ENCODE measurements at regions not wholly inside any gene's neighbourhood (a gene's known extent, or its start where the extent isn't known, plus 50 kb on each side); places are given as distances from the start of the nearest gene placed in this dataset.
"Not testable (repeated sequence)": the region's sequence is repeated elsewhere in the genome, so short reads cannot be mapped to it uniquely, and the experiment has no call there.

- Histone ChIP-seq H3K23ac (ENCODE audit: low read length) (no peak overlapping the region), H3K79me1 (ENCODE audit: low read length) (no peaks in the 10 kb centered on the region), H4K91ac (ENCODE audit: low read depth, low read length) (no peak overlapping the region), H3K4me2 (ENCODE audit: low read length) (no peak overlapping the region), H3K18ac (ENCODE audit: low read length) (no peak overlapping the region), H4K8ac (ENCODE audit: low read depth, low read length) (no peak overlapping the region), H2BK5ac (ENCODE audit: low read depth, low read length, poor library complexity) (no peak overlapping the region), H3K4me3 (ENCODE audit: low read depth, low read length) (no peak overlapping the region), H2AK5ac (ENCODE audit: low read length) (no peak overlapping the region), H4K12ac (ENCODE audit: low read depth, low read length) (no peak overlapping the region), H3K79me2 (ENCODE audit: control insufficient read depth, insufficient read depth, low read length, poor library complexity) (no peaks in the 10 kb centered on the region), H2AFZ (ENCODE audit: insufficient read depth, low read length, poor library complexity) (no peak overlapping the region), H3K9me3 (ENCODE audit: insufficient read depth, low read depth, low read length) (no peaks in the 10 kb centered on the region), H3K36me3 (ENCODE audit: control insufficient read depth in 1 of 2, insufficient read depth in 2 of 2, low read length in 2 of 2) (no peaks in the 10 kb centered on the region), H2BK12ac (ENCODE audit: low read length) (no peak overlapping the region), H3K4ac (ENCODE audit: low read depth, low read length) (no peak overlapping the region), H3K9ac (ENCODE audit: low read length) (no peak overlapping the region), H3K27ac (ENCODE audit: low read depth, low read length) (no peak overlapping the region), H3K27me3 (ENCODE audit: insufficient read depth, low read length) (no peaks in the 10 kb centered on the region), H3K4me1 (ENCODE audit: control insufficient read depth in 1 of 2, insufficient read depth in 2 of 2, low read length in 2 of 2) (no peaks in the 10 kb centered on the region), H3K14ac (ENCODE audit: low read length) (no peak overlapping the region), H2BK120ac (ENCODE audit: insufficient read depth, low read length, poor library complexity) (no peak overlapping the region)
- WGBS (ENCODE audit: extremely low coverage, insufficient coverage, insufficient read length) = no CpG with 5 or more reads among the region's 5 CpGs
- DNase-seq = no peak
These were observed 795.4 kb downstream of the IGSF11 start for GRCh38 chr3:118239253-118239652.

GRCh38 chr3:118244761-118245160 lies 789.9 kb downstream of the IGSF11 start:
- Histone ChIP-seq H3K4me2 (ENCODE audit: low read length) (no peak overlapping the region), H2BK12ac (ENCODE audit: low read length) (no peak overlapping the region), H2BK120ac (ENCODE audit: insufficient read depth, low read length, poor library complexity) (no peak overlapping the region), H4K12ac (ENCODE audit: low read depth, low read length) (no peak overlapping the region), H2AK5ac (ENCODE audit: low read length) (no peak overlapping the region), H3K18ac (ENCODE audit: low read length) (no peak overlapping the region), H3K9ac (ENCODE audit: low read length) (no peak overlapping the region), H3K23ac (ENCODE audit: low read length) (no peak overlapping the region), H2BK5ac (ENCODE audit: low read depth, low read length, poor library complexity) (no peak overlapping the region), H3K14ac (ENCODE audit: low read length) (no peak overlapping the region), H3K27me3 (ENCODE audit: insufficient read depth, low read length) (no peaks in the 10 kb centered on the region), H4K8ac (ENCODE audit: low read depth, low read length) (no peak overlapping the region), H2AFZ (ENCODE audit: insufficient read depth, low read length, poor library complexity) (no peak overlapping the region), H3K4me3 (ENCODE audit: low read depth, low read length) (no peak overlapping the region), H3K4ac (ENCODE audit: low read depth, low read length) (no peak overlapping the region), H3K79me1 (ENCODE audit: low read length) (no peaks in the 10 kb centered on the region), H3K9me3 (ENCODE audit: insufficient read depth, low read depth, low read length) (no peaks in the 10 kb centered on the region), H3K36me3 (ENCODE audit: control insufficient read depth in 1 of 2, insufficient read depth in 2 of 2, low read length in 2 of 2) (no peaks in the 10 kb centered on the region), H3K4me1 (ENCODE audit: control insufficient read depth in 1 of 2, insufficient read depth in 2 of 2, low read length in 2 of 2) (no peaks in the 10 kb centered on the region), H4K91ac (ENCODE audit: low read depth, low read length) (no peak overlapping the region), H3K79me2 (ENCODE audit: control insufficient read depth, insufficient read depth, low read length, poor library complexity) (no peaks in the 10 kb centered on the region), H3K27ac (ENCODE audit: low read depth, low read length) (no peak overlapping the region)
- no peak for DNase-seq
- WGBS (ENCODE audit: extremely low coverage, insufficient coverage, insufficient read length) = no CpG with 5 or more reads among the region's 3 CpGs

- no peak overlapping the region for H2BK120ac ChIP-seq (ENCODE audit: insufficient read depth, low read length, poor library complexity)
- H3K4me1 ChIP-seq (ENCODE audit: control insufficient read depth in 1 of 2, insufficient read depth in 2 of 2, low read length in 2 of 2) = no peaks in the 10 kb centered on the region
- H3K79me2 ChIP-seq (ENCODE audit: control insufficient read depth, insufficient read depth, low read length, poor library complexity) = no peaks in the 10 kb centered on the region
- no peaks in the 10 kb centered on the region for H3K36me3 ChIP-seq (ENCODE audit: control insufficient read depth in 1 of 2, insufficient read depth in 2 of 2, low read length in 2 of 2)
- no peak overlapping the region for H3K23ac ChIP-seq (ENCODE audit: low read length)
- no peak overlapping the region for H3K9ac ChIP-seq (ENCODE audit: low read length)
- no peaks in the 10 kb centered on the region for H3K9me3 ChIP-seq (ENCODE audit: insufficient read depth, low read depth, low read length)
- no peak overlapping the region for H4K91ac ChIP-seq (ENCODE audit: low read depth, low read length)
- H3K4me2 ChIP-seq (ENCODE audit: low read length) = no peak overlapping the region
- H3K27ac ChIP-seq (ENCODE audit: low read depth, low read length) = no peak overlapping the region
- H3K79me1 ChIP-seq (ENCODE audit: low read length) = no peaks in the 10 kb centered on the region
- H4K8ac ChIP-seq (ENCODE audit: low read depth, low read length) = no peak overlapping the region
- H3K4ac ChIP-seq (ENCODE audit: low read depth, low read length) = no peak overlapping the region
- no peak overlapping the region for H3K14ac ChIP-seq (ENCODE audit: low read length)
- no peak overlapping the region for H4K12ac ChIP-seq (ENCODE audit: low read depth, low read length)
- no peak overlapping the region for H3K4me3 ChIP-seq (ENCODE audit: low read depth, low read length)
- no peaks in the 10 kb centered on the region for H3K27me3 ChIP-seq (ENCODE audit: insufficient read depth, low read length)
- no CpG with 5 or more reads among the region's 5 CpGs for WGBS (ENCODE audit: extremely low coverage, insufficient coverage, insufficient read length)
- no peak overlapping the region for H2AK5ac ChIP-seq (ENCODE audit: low read length)
- H2BK5ac ChIP-seq (ENCODE audit: low read depth, low read length, poor library complexity) = no peak overlapping the region
- H3K18ac ChIP-seq (ENCODE audit: low read length) = no peak overlapping the region
- no peak overlapping the region for H2BK12ac ChIP-seq (ENCODE audit: low read length)
- no peak for DNase-seq
- H2AFZ ChIP-seq (ENCODE audit: insufficient read depth, low read length, poor library complexity) = no peak overlapping the region
These were observed 789.3 kb downstream of the IGSF11 start for GRCh38 chr3:118245312-118245711.

GRCh38 chr3:118258850-118259249 lies 775.8 kb downstream of the IGSF11 start:
- not testable (repeated sequence) for H2BK12ac ChIP-seq (ENCODE audit: low read length); H3K14ac ChIP-seq (ENCODE audit: low read length); H3K4me1 ChIP-seq (ENCODE audit: control insufficient read depth in 1 of 2, insufficient read depth in 2 of 2, low read length in 2 of 2); H3K79me1 ChIP-seq (ENCODE audit: low read length); H3K36me3 ChIP-seq (ENCODE audit: control insufficient read depth in 1 of 2, insufficient read depth in 2 of 2, low read length in 2 of 2); H3K18ac ChIP-seq (ENCODE audit: low read length); H4K12ac ChIP-seq (ENCODE audit: low read depth, low read length); H2AK5ac ChIP-seq (ENCODE audit: low read length); H4K91ac ChIP-seq (ENCODE audit: low read depth, low read length); H3K9me3 ChIP-seq (ENCODE audit: insufficient read depth, low read depth, low read length); H2AFZ ChIP-seq (ENCODE audit: insufficient read depth, low read length, poor library complexity); H3K23ac ChIP-seq (ENCODE audit: low read length); H3K4me3 ChIP-seq (ENCODE audit: low read depth, low read length); H3K79me2 ChIP-seq (ENCODE audit: control insufficient read depth, insufficient read depth, low read length, poor library complexity); DNase-seq; H2BK5ac ChIP-seq (ENCODE audit: low read depth, low read length, poor library complexity); H3K27me3 ChIP-seq (ENCODE audit: insufficient read depth, low read length); H3K9ac ChIP-seq (ENCODE audit: low read length); H3K4me2 ChIP-seq (ENCODE audit: low read length); H4K8ac ChIP-seq (ENCODE audit: low read depth, low read length); H3K4ac ChIP-seq (ENCODE audit: low read depth, low read length); H3K27ac ChIP-seq (ENCODE audit: low read depth, low read length); H2BK120ac ChIP-seq (ENCODE audit: insufficient read depth, low read length, poor library complexity)
- no CpG with 5 or more reads among the region's 1 CpG for WGBS (ENCODE audit: extremely low coverage, insufficient coverage, insufficient read length)

All from trophoblast cell (in vitro differentiated cells and primary cell).